ENCODE measurements at regions not wholly inside any gene's neighbourhood (a gene's known extent, or its start where the extent isn't known, plus 50 kb on each side); places are given as distances from the start of the nearest gene placed in this dataset.

GRCh38 chr11:79807506-79807905, 366.7 kb upstream of the TENM4 start:
- intact Hi-C loops (cut with DNase I) = no loop called here
- FAIRE-seq = no peak
- TF ChIP-seq CTCF (IDR thresholded peaks at IDR 0.05; ENCODE audit: borderline replicate concordance, extremely low read depth, insufficient read depth) = no peak

GRCh38 chr11:79796704-79797103, 355.9 kb upstream of the TENM4 start:
- Histone ChIP-seq H3K27ac (ENCODE audit: low read depth in 2 of 2, low read length in 2 of 2) (no peak overlapping the region), H3K9me3 (ENCODE audit: control insufficient read depth in 2 of 3, insufficient read depth in 1 of 3, low read length in 3 of 3) (no peaks in the 10 kb centered on the region), H3K4me1 (ENCODE audit: control insufficient read depth in 2 of 3, insufficient read depth in 2 of 3, low read depth in 1 of 3, low read length in 3 of 3) (no peaks in the 10 kb centered on the region), H3K27me3 (ENCODE audit: control insufficient read depth, insufficient read depth, low read length) (no peaks in the 10 kb centered on the region), H3K9ac (ENCODE audit: low read length in 3 of 3) (no peak overlapping the region), H3K36me3 (ENCODE audit: control insufficient read depth in 2 of 3, insufficient read depth in 3 of 3, low read length in 3 of 3) (no peaks in the 10 kb centered on the region), H3K4me3 (ENCODE audit: low read length in 3 of 3) (no peak overlapping the region)
- intact Hi-C loops (cut with DNase I) = no loop called here
- TF ChIP-seq CTCF (IDR thresholded peaks at IDR 0.05; ENCODE audit: borderline replicate concordance, extremely low read depth, insufficient read depth) = no peak
- no peak for FAIRE-seq
- DNase-seq = no peak

More at GRCh38 chr11:79807506-79807905, 366.7 kb upstream of the TENM4 start:
- H3K9ac ChIP-seq (ENCODE audit: low read length in 3 of 3) = no peak overlapping the region
- DNase-seq = no peak
- no peak overlapping the region for H3K4me3 ChIP-seq (ENCODE audit: low read length in 3 of 3)
- H3K4me1 ChIP-seq (ENCODE audit: control insufficient read depth in 2 of 3, insufficient read depth in 2 of 3, low read depth in 1 of 3, low read length in 3 of 3) = no peaks in the 10 kb centered on the region
- no peaks in the 10 kb centered on the region for H3K9me3 ChIP-seq (ENCODE audit: control insufficient read depth in 2 of 3, insufficient read depth in 1 of 3, low read length in 3 of 3)
- H3K27me3 ChIP-seq (ENCODE audit: control insufficient read depth, insufficient read depth, low read length) = no peaks in the 10 kb centered on the region
- H3K36me3 ChIP-seq (ENCODE audit: control insufficient read depth in 2 of 3, insufficient read depth in 3 of 3, low read length in 3 of 3) = no peaks in the 10 kb centered on the region
- H3K27ac ChIP-seq (ENCODE audit: low read depth in 2 of 2, low read length in 2 of 2) = no peak overlapping the region

- no peak overlapping the region for H3K4me3 ChIP-seq (ENCODE audit: low read length in 3 of 3)
- TF ChIP-seq CTCF (IDR thresholded peaks at IDR 0.05; ENCODE audit: borderline replicate concordance, extremely low read depth, insufficient read depth) = no peak
- H3K27ac ChIP-seq (ENCODE audit: low read depth in 2 of 2, low read length in 2 of 2) = no peak overlapping the region
- FAIRE-seq = no peak
- H3K9me3 ChIP-seq (ENCODE audit: control insufficient read depth in 2 of 3, insufficient read depth in 1 of 3, low read length in 3 of 3) = no peaks in the 10 kb centered on the region
- intact Hi-C loops (cut with DNase I) = no loop called here
- no peak overlapping the region for H3K9ac ChIP-seq (ENCODE audit: low read length in 3 of 3)
- no peaks in the 10 kb centered on the region for H3K36me3 ChIP-seq (ENCODE audit: control insufficient read depth in 2 of 3, insufficient read depth in 3 of 3, low read length in 3 of 3)
- DNase-seq = no peak
- H3K4me1 ChIP-seq (ENCODE audit: control insufficient read depth in 2 of 3, insufficient read depth in 2 of 3, low read depth in 1 of 3, low read length in 3 of 3) = no peaks in the 10 kb centered on the region
- no peaks in the 10 kb centered on the region for H3K27me3 ChIP-seq (ENCODE audit: control insufficient read depth, insufficient read depth, low read length)
These were observed 353.9 kb upstream of the TENM4 start for GRCh38 chr11:79794484-79795393.
